Endodermal cell (in vitro differentiated cells): ENCODE measurements at regions not wholly inside any gene's neighbourhood (a gene's known extent, or its start where the extent isn't known, plus 50 kb on each side); places are given as distances from the start of the nearest gene placed in this dataset.

Source experiments
- DNase-seq: peaks from one replicate; pipeline ENCODE4 v3.0.0-alpha.2; 2017
- H3K27ac ChIP-seq: 2 replicates; pipeline ENCODE4 v1.5.1; 2013; ENCODE audit warnings: mild to moderate bottlenecking, low read depth, low read length, moderate library complexity
- H3K27me3 ChIP-seq: 2 replicates; pipeline ENCODE4 v1.6.1; 2013; ENCODE audit warnings: mild to moderate bottlenecking, low read length, moderate library complexity; ENCODE audit not compliant: insufficient read depth, control insufficient read depth, poor library complexity, severe bottlenecking
- H3K36me3 ChIP-seq: 2 replicates; pipeline ENCODE4 v1.7.0; 2013; ENCODE audit warnings: mild to moderate bottlenecking, low read length, moderate library complexity; ENCODE audit not compliant: control insufficient read depth, insufficient read depth
- H3K4me1 ChIP-seq: one replicate; pipeline ENCODE4 v1.7.0; 2013; ENCODE audit warnings: low read length; ENCODE audit not compliant: control insufficient read depth, insufficient read depth
- H3K4me3 ChIP-seq: 2 replicates; pipeline ENCODE4 v1.5.1; 2013; ENCODE audit warnings: mild to moderate bottlenecking, low read length, moderate library complexity
- H3K9ac ChIP-seq: 2 replicates; pipeline ENCODE4 v1.6.1; 2013; ENCODE audit warnings: mild to moderate bottlenecking, low read length, moderate library complexity; ENCODE audit not compliant: poor library complexity, severe bottlenecking; ENCODE audit errors: extremely low read depth
- H3K9me3 ChIP-seq: 2 replicates; pipeline ENCODE4 v1.6.1; 2013; ENCODE audit warnings: mild to moderate bottlenecking, low read length, moderate library complexity; ENCODE audit not compliant: control insufficient read depth
- H3K27ac Mint-ChIP-seq: 2 replicates; pipeline ENCODE4 v1.8.0; 2020; ENCODE audit warnings: mixed read lengths
- H3K27me3 Mint-ChIP-seq: 2 replicates; pipeline ENCODE4 v1.8.0; 2021; ENCODE audit warnings: mild to moderate bottlenecking, mixed read lengths; ENCODE audit not compliant: insufficient read depth
- H3K36me3 Mint-ChIP-seq: 2 replicates; pipeline ENCODE4 v1.8.0; 2020; ENCODE audit warnings: low read depth, mixed read lengths
- H3K4me1 Mint-ChIP-seq: 2 replicates; pipeline ENCODE4 v1.8.0; 2020; ENCODE audit warnings: mixed read lengths
- H3K4me3 Mint-ChIP-seq: 2 replicates; pipeline ENCODE4 v1.8.0; 2020; ENCODE audit warnings: mild to moderate bottlenecking, moderate library complexity, mixed read lengths
- H3K9me3 Mint-ChIP-seq: 2 replicates; pipeline ENCODE4 v1.8.0; 2020; ENCODE audit warnings: mild to moderate bottlenecking, mixed read lengths
- WGBS, 2 experiments: methylation state at CpG; one replicate each; pipeline versions ENCODE4 v1.1.5 to v1.1.7; 2013; ENCODE audit warnings: missing lambda C conversion rate in 2 of 2, mixed read lengths in 1 of 2; ENCODE audit not compliant: insufficient coverage in 1 of 2, insufficient read length in 1 of 2; 5-methylcytosine and 5-hydroxymethylcytosine counted together
- TF ChIP-seq, protein P1 (sequence below): fragments of 200-600 bp; sonication (generic); conservative IDR thresholded peaks from 2 replicates; pipeline ENCODE4 v1.5.0; 2021; ENCODE audit warnings: antibody characterized with exemption, mild to moderate bottlenecking

DNA sequence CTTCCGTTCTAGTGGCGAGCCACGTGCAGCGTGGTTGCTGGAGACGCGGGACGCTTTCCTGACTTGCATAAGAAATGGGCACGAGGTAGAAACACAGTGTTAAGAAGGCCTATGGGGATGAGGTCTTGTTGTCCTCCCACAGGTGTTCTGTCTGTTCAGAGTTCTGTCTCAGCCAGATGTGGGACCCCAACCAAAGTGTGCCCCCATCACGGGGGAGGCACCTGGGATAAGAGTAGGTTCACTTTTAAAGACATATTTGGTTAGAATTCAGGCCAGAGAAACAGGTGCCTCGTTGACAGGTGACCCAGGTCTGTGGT, 56.0 kb upstream of the PITRM1 start:
- no peaks in the 10 kb centered on the region for H3K36me3 Mint-ChIP-seq
- H3K9me3 Mint-ChIP-seq = no peaks in the 10 kb centered on the region
- Histone ChIP-seq H3K4me3 (no peak overlapping the region), H3K27ac (no peak overlapping the region), H3K4me1 (peaks cover 4% of the 10 kb centered on the region), H3K27me3 (no peaks in the 10 kb centered on the region), H3K36me3 (no peaks in the 10 kb centered on the region), H3K9me3 (no peaks in the 10 kb centered on the region), H3K9ac (no peak overlapping the region)
- TF ChIP-seq, protein P1, sequence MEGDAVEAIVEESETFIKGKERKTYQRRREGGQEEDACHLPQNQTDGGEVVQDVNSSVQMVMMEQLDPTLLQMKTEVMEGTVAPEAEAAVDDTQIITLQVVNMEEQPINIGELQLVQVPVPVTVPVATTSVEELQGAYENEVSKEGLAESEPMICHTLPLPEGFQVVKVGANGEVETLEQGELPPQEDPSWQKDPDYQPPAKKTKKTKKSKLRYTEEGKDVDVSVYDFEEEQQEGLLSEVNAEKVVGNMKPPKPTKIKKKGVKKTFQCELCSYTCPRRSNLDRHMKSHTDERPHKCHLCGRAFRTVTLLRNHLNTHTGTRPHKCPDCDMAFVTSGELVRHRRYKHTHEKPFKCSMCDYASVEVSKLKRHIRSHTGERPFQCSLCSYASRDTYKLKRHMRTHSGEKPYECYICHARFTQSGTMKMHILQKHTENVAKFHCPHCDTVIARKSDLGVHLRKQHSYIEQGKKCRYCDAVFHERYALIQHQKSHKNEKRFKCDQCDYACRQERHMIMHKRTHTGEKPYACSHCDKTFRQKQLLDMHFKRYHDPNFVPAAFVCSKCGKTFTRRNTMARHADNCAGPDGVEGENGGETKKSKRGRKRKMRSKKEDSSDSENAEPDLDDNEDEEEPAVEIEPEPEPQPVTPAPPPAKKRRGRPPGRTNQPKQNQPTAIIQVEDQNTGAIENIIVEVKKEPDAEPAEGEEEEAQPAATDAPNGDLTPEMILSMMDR = no peak
- DNase-seq = no peak
- H3K27me3 Mint-ChIP-seq = no peaks in the 10 kb centered on the region
- H3K4me3 Mint-ChIP-seq = no peak overlapping the region
- WGBS, 2 experiments = 88 to 100% methylated on average over 1 to 10 of the region's 10 CpGs
- H3K4me1 Mint-ChIP-seq = no peaks in the 10 kb centered on the region
- no peak overlapping the region for H3K27ac Mint-ChIP-seq

DNA sequence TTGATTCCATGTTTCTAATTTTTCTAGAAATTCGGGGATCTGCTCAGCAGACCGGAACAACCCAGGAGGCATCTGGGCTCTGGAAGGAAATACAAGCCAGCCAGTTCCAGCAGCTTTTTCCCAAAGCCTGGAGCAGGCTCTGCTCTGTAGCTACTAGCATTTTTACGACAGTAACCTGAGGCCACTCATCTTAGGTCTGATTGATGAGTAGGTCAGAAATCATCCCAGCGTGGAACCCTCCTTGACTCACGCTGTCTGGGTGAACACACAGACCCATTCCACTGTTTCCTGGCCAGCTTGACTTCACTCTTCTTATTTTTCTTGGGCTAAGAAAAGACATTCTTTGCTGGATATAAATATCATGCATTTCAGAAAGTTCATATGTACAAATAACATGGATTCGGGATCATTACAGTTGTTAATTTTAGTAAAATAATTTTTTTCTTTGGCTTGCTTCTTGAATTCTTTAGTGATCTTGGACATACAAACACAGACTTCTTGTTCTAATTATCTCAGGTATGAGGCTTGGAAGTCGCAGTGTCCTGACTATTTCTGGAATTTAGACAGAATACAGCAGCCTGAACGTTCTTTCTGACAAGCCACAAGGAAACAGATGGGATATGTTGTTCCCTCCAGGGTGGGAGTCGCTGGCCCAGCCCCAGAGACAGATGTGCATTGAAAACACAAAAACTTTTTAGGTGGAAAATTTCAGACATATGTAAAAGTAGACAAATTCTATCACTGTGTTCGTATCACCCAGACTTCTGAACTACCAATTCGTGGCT, 54.6 kb upstream of the PITRM1 start:
- H3K9me3 ChIP-seq = no peaks in the 10 kb centered on the region
- TF ChIP-seq, protein P1 = no peak
- no peak overlapping the region for H3K27ac ChIP-seq
- Mint-ChIP-seq H3K4me1 (no peaks in the 10 kb centered on the region), H3K27me3 (no peaks in the 10 kb centered on the region), H3K36me3 (no peaks in the 10 kb centered on the region), H3K4me3 (no peak overlapping the region), H3K9me3 (no peaks in the 10 kb centered on the region), H3K27ac (no peak overlapping the region)
- no peak overlapping the region for H3K9ac ChIP-seq
- H3K36me3 ChIP-seq = no peaks in the 10 kb centered on the region
- peaks cover 4% of the 10 kb centered on the region for H3K4me1 ChIP-seq
- no peak for DNase-seq
- 88 to 89% methylated on average over 10 to 11 of the region's 11 CpGs for WGBS, 2 experiments
- no peaks in the 10 kb centered on the region for H3K27me3 ChIP-seq
- no peak overlapping the region for H3K4me3 ChIP-seq

DNA sequence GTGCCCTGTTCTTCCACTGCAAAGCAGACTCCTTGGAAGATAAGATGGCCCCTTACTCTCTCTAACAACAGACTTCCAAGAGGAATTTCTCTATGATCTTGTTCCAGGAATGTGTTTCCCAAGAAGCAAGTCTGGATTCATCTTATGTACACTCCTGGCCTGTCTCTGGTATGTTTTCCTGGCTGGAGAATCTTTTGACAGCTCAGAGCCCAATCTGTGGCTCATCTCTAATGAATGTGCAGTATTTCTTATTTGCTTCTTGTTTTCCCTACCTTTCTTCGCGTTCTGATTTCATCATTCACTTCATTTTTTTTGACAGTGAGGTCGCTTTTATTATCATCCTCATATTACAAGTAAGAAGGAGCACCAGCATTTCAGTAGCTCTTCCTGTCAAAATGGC, 53.0 kb upstream of the PITRM1 start:
- Histone ChIP-seq H3K9me3 (no peaks in the 10 kb centered on the region), H3K4me3 (no peak overlapping the region), H3K27me3 (no peaks in the 10 kb centered on the region), H3K9ac (no peak overlapping the region), H3K27ac (no peak overlapping the region), H3K36me3 (no peaks in the 10 kb centered on the region), H3K4me1 (peaks cover 4% of the 10 kb centered on the region)
- DNase-seq = no peak
- 93 to 100% methylated on average over 2 to 3 of the region's 3 CpGs for WGBS, 2 experiments
- H3K27ac Mint-ChIP-seq = no peak overlapping the region
- TF ChIP-seq, protein P1 = no peak
- no peaks in the 10 kb centered on the region for H3K36me3 Mint-ChIP-seq
- H3K9me3 Mint-ChIP-seq = no peaks in the 10 kb centered on the region
- no peaks in the 10 kb centered on the region for H3K27me3 Mint-ChIP-seq
- H3K4me3 Mint-ChIP-seq = no peak overlapping the region
- no peaks in the 10 kb centered on the region for H3K4me1 Mint-ChIP-seq
